ENCODE measurements at regions not wholly inside any gene's neighbourhood (a gene's known extent, or its start where the extent isn't known, plus 50 kb on each side); places are given as distances from the start of the nearest gene placed in this dataset.

DNA sequence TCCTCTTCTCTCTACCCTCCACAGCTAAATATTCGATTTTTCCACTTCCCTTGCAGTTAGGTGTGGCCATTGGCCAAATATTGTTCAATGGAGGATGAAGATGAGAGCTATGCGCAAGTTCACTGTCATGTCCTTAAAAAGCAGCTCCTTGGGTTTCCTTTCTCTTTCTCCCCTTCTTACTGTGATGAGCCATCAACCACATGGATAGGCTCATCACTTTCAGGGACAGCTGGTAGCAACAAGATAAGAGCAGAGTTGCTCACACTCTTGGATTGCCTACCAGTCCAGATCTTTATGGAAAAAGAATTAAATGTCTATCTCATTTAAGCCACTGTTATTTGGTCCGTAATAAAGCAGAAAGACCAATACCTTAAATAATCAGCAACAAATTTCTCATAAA lies 377.0 kb downstream of the DDX10 start:
- TF ChIP-seq CTCF (conservative IDR thresholded peaks at IDR 0.05; ENCODE audit: low read length) (no peak), EZH2phosphoT487 (IDR thresholded peaks at IDR 0.05; ENCODE audit: borderline replicate concordance) (no peak)
